Stomach (tissue), 8 donors: ENCODE measurements at regions not wholly inside any gene's neighbourhood (a gene's known extent, or its start where the extent isn't known, plus 50 kb on each side); places are given as distances from the start of the nearest gene placed in this dataset.
A peak's percentile ranks its signal among the peaks of the same experiment; 100 is the strongest.

Source experiments
- DNase-seq, 2 donors: peaks; one replicate each; pipeline versions ENCODE4 v3.0.0 to v3.0.0-alpha.2; 2013 to 2019
- H3K27ac ChIP-seq, 5 donors: fragments of 200-600 bp in 4 of 5; sonication (generic) in 4 of 5; one replicate each; pipeline ENCODE4 v1.5.1; 2013 to 2019; ENCODE audit warnings: mild to moderate bottlenecking in 1 of 5, moderate library complexity in 1 of 5
- H3K27me3 ChIP-seq, 3 donors: fragments of 200-600 bp; sonication (generic); one replicate each; pipeline ENCODE4 v1.5.1; 2017 to 2019; ENCODE audit warnings: mixed run types in 1 of 3
- H3K36me3 ChIP-seq, 4 donors: fragments of 200-600 bp; sonication (generic); 1 replicate in 3 of 4; 2 replicates in 1 of 4; pipeline ENCODE4 v1.5.1; 2016 to 2019
- H3K4me1 ChIP-seq, 4 donors: fragments of 200-600 bp; sonication (generic); one replicate each; pipeline ENCODE4 v1.5.1; 2016 to 2019
- H3K4me3 ChIP-seq, 4 donors: fragments of 200-600 bp; sonication (generic) in 3 of 4; one replicate each; pipeline ENCODE4 v1.5.1; 2016 to 2019; ENCODE audit warnings: mild to moderate bottlenecking in 1 of 4
- H3K9me3 ChIP-seq, 4 donors: fragments of 200-600 bp; sonication (generic); one replicate each; pipeline ENCODE4 v1.5.1; 2016 to 2019
- EP300 ChIP-seq: sonication (generic); formaldehyde crosslinking; IDR thresholded peaks from one replicate; pipeline ENCODE4 v1.6.1; 2017; ENCODE audit warnings: antibody characterized with exemption
- POLR2A ChIP-seq, 4 donors: fragments of 450-650 bp; IDR thresholded peaks; one replicate each; pipeline ENCODE4 v1.6.1; 2016; ENCODE audit warnings: antibody characterized with exemption in 4 of 4, control low read depth in 2 of 4, mild to moderate bottlenecking in 1 of 4, moderate library complexity in 1 of 4
- POLR2AphosphoS5 ChIP-seq, 3 donors: sonication (generic); formaldehyde crosslinking; IDR thresholded peaks; one replicate each; pipeline ENCODE4 v1.6.1; 2016; ENCODE audit warnings: antibody characterized with exemption in 3 of 3
- WGBS, 5 donors: extraction: QIAGEN DNeasy Blood & Tissue Kit in 3 of 5; methylation state at CpG; one replicate each; pipeline versions ENCODE4 v1.1.5 to v1.1.7; 2013 to 2018; 5-methylcytosine and 5-hydroxymethylcytosine counted together
- intact Hi-C: fragments of 100-400 bp; cut with DNase I; formaldehyde crosslinking; loops from one replicate; pipeline ENCODE4 v1.15.1; 2023; ENCODE audit warnings: low total_unique reads
- TF ChIP-seq, protein P1 (sequence below), 7 experiments: fragments of 450-650 bp in 4 of 7; fragments of 200-600 bp in 3 of 7; sonication (generic) in 3 of 7; IDR thresholded peaks; one replicate each; pipeline ENCODE4 v1.5.1; 2016 to 2019; ENCODE audit warnings: antibody characterized with exemption in 7 of 7, control low read depth in 2 of 7, mild to moderate bottlenecking in 1 of 7
- donor health status: healthy with polysubstance abuse.
- donor health status: Bipolar disorder and iron deficiency.
- donor health status: healthy.

- intact Hi-C loops: no loop called here
- no peaks in the 10 kb centered on the region for H3K36me3 ChIP-seq
- 80 to 85% (median 83%) methylated on average over 10 of the region's 10 CpGs for WGBS, 5 donors
Measured at GRCh38 chr17:33977729-33978514, 277.2 kb upstream of the CCL2 start.

DNA sequence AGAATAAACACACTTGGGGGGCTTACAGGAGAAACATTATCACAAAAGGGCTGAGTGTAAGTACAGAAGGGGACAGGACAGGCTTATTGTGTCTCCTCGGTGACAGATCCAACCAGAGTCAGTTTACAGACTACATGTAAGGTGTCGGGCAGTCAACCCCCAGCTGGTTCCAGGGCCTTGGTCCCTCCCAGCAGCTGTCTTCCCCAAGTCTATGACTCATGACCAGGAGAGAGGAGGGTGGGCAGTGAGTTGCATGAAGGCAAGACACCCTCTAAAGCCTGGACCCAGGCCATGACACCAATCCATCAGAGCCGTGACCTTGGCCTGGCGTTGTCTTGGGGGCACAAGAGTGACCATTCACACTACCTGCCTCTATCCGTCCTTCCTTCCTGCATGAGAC, 276.2 kb upstream of the CCL2 start:
- no peak for DNase-seq
- intact Hi-C loops: no loop called here
- no peaks in the 10 kb centered on the region for H3K9me3 ChIP-seq
- H3K27ac ChIP-seq: no peak overlapping the region
- no peaks in the 10 kb centered on the region for H3K27me3 ChIP-seq
- no peaks in the 10 kb centered on the region for H3K36me3 ChIP-seq
- WGBS, 5 donors: 90 to 94% (median 91%) methylated on average over 4 to 5 of the region's 5 CpGs
- no peak overlapping the region for H3K4me3 ChIP-seq
- TF ChIP-seq POLR2A (IDR thresholded peaks at IDR 0.05) (no peak), POLR2AphosphoS5 (IDR thresholded peaks at IDR 0.05) (no peak), EP300 (no peak)
- TF ChIP-seq, protein P1, sequence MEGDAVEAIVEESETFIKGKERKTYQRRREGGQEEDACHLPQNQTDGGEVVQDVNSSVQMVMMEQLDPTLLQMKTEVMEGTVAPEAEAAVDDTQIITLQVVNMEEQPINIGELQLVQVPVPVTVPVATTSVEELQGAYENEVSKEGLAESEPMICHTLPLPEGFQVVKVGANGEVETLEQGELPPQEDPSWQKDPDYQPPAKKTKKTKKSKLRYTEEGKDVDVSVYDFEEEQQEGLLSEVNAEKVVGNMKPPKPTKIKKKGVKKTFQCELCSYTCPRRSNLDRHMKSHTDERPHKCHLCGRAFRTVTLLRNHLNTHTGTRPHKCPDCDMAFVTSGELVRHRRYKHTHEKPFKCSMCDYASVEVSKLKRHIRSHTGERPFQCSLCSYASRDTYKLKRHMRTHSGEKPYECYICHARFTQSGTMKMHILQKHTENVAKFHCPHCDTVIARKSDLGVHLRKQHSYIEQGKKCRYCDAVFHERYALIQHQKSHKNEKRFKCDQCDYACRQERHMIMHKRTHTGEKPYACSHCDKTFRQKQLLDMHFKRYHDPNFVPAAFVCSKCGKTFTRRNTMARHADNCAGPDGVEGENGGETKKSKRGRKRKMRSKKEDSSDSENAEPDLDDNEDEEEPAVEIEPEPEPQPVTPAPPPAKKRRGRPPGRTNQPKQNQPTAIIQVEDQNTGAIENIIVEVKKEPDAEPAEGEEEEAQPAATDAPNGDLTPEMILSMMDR (IDR thresholded peaks at IDR 0.05): no peak
- no peaks in the 10 kb centered on the region for H3K4me1 ChIP-seq

More at GRCh38 chr17:33977729-33978514, 277.2 kb upstream of the CCL2 start:
- Histone ChIP-seq H3K27me3 (no peaks in the 10 kb centered on the region), H3K27ac (no peak overlapping the region), H3K9me3 (no peaks in the 10 kb centered on the region), H3K4me1 (peaks cover 0 to 7% (median 3%) of the 10 kb centered on the region in 4 donors), H3K4me3 (no peak overlapping the region)
- no peak for TF ChIP-seq POLR2AphosphoS5 (IDR thresholded peaks at IDR 0.05)
- no peak for TF ChIP-seq EP300
- TF ChIP-seq POLR2A (IDR thresholded peaks at IDR 0.05): no peak
- TF ChIP-seq, protein P1 (IDR thresholded peaks at IDR 0.05): no peak
- no peak for DNase-seq

GRCh38 chr17:33980193-33980592, 274.9 kb upstream of the CCL2 start:
- no peak for DNase-seq
- Histone ChIP-seq H3K4me3 (no peak overlapping the region), H3K36me3 (no peaks in the 10 kb centered on the region), H3K27me3 (no peaks in the 10 kb centered on the region), H3K4me1 (no peaks in the 10 kb centered on the region), H3K27ac (no peak overlapping the region), H3K9me3 (no peaks in the 10 kb centered on the region)
- WGBS, 5 donors: 75 to 94% (median 88%) methylated on average over 2 of the region's 2 CpGs
- intact Hi-C loops: no loop called here
- TF ChIP-seq POLR2AphosphoS5 (IDR thresholded peaks at IDR 0.05) (no peak), EP300 (no peak), POLR2A (IDR thresholded peaks at IDR 0.05) (no peak)
- TF ChIP-seq, protein P1 (IDR thresholded peaks at IDR 0.05): no peak

GRCh38 chr17:33981711-33982601, 273.1 kb upstream of the CCL2 start:
- peak in 1 of 2 donors; percentile 54 for DNase-seq
- no peak overlapping the region for H3K27ac ChIP-seq
- H3K4me1 ChIP-seq: no peaks in the 10 kb centered on the region
- no peaks in the 10 kb centered on the region for H3K9me3 ChIP-seq
- no peaks in the 10 kb centered on the region for H3K27me3 ChIP-seq
- WGBS, 5 donors: 57 to 69% (median 66%) methylated on average over 6 of the region's 6 CpGs
- no peak for TF ChIP-seq EP300
- TF ChIP-seq, protein P1 (IDR thresholded peaks at IDR 0.05): no peak
- TF ChIP-seq POLR2AphosphoS5 (IDR thresholded peaks at IDR 0.05): no peak
- TF ChIP-seq POLR2A (IDR thresholded peaks at IDR 0.05): no peak
- H3K4me3 ChIP-seq: no peak overlapping the region
- intact Hi-C loops: no loop called here
- no peaks in the 10 kb centered on the region for H3K36me3 ChIP-seq
